NT2/D1 (cell line): ENCODE measurements at regions not wholly inside any gene's neighbourhood (a gene's known extent, or its start where the extent isn't known, plus 50 kb on each side); places are given as distances from the start of the nearest gene placed in this dataset.
"Not testable (repeated sequence)": the region's sequence is repeated elsewhere in the genome, so short reads cannot be mapped to it uniquely, and the experiment has no call there.

Experiments
- DNase-seq: peaks from one replicate; pipeline ENCODE4 v3.0.0-alpha.2; 2011; ENCODE audit warnings: low read depth, low spot score
- H3K27me3 ChIP-seq: 2 replicates; pipeline ENCODE4 v1.6.0; 2011; ENCODE audit warnings: mild to moderate bottlenecking; ENCODE audit not compliant: insufficient read length, insufficient read depth
- H3K36me3 ChIP-seq: 2 replicates; pipeline ENCODE4 v1.6.1; 2011; ENCODE audit warnings: mild to moderate bottlenecking, low read length, mixed read lengths; ENCODE audit not compliant: insufficient read depth, insufficient read length
- H3K4me1 ChIP-seq: 2 replicates; pipeline ENCODE4 v1.5.1; 2011; ENCODE audit not compliant: insufficient read depth, insufficient read length
- H3K4me3 ChIP-seq: 2 replicates; pipeline ENCODE4 v1.5.1; 2011; ENCODE audit warnings: low read depth; ENCODE audit not compliant: insufficient read length
- H3K9ac ChIP-seq: 2 replicates; pipeline ENCODE4 v1.6.0; 2011; ENCODE audit warnings: low read depth; ENCODE audit not compliant: insufficient read length
- H3K9me3 ChIP-seq: 2 replicates; pipeline ENCODE4 v1.5.1; 2011; ENCODE audit warnings: mild to moderate bottlenecking, low read length; ENCODE audit not compliant: insufficient read depth
- SUZ12 ChIP-seq: IDR thresholded peaks from 2 replicates; pipeline ENCODE4 v1.6.1; 2011; ENCODE audit not compliant: insufficient read length, insufficient read depth; ENCODE audit errors: extremely low read depth
- YY1 ChIP-seq: IDR thresholded peaks from 2 replicates; pipeline ENCODE4 v1.6.1; 2011; ENCODE audit not compliant: insufficient read length, insufficient read depth
- ZNF274 ChIP-seq: IDR thresholded peaks from 2 replicates; pipeline ENCODE4 v1.6.1; 2011; ENCODE audit warnings: mild to moderate bottlenecking, low read depth, low read length

- TF ChIP-seq YY1 (no peak), ZNF274 (no peak), SUZ12 (no peak)
- no peaks in the 10 kb centered on the region for H3K36me3 ChIP-seq
These were observed 1531.1 kb downstream of the KHDRBS2 start for GRCh38 chr6:60754879-60755278.

GRCh38 chr6:60750353-60751081 is 1535.5 kb downstream of the KHDRBS2 start:
- not testable (repeated sequence) for H3K36me3 ChIP-seq, H3K4me1 ChIP-seq, H3K4me3 ChIP-seq, H3K9ac ChIP-seq, H3K27me3 ChIP-seq, H3K9me3 ChIP-seq, DNase-seq

More at GRCh38 chr6:60754879-60755278, 1531.1 kb downstream of the KHDRBS2 start:
- Histone ChIP-seq H3K9ac (no peak overlapping the region), H3K4me3 (no peak overlapping the region), H3K4me1 (no peaks in the 10 kb centered on the region), H3K27me3 (no peaks in the 10 kb centered on the region), H3K9me3 (no peaks in the 10 kb centered on the region)
- peak; percentile 1 for DNase-seq

GRCh38 chr6:60747765-60748556 is 1538.1 kb downstream of the KHDRBS2 start:
- not testable (repeated sequence) for H3K4me3 ChIP-seq, H3K27me3 ChIP-seq, H3K36me3 ChIP-seq, H3K9me3 ChIP-seq, DNase-seq, H3K4me1 ChIP-seq, H3K9ac ChIP-seq

- not testable (repeated sequence) for H3K4me3 ChIP-seq, H3K36me3 ChIP-seq, H3K9me3 ChIP-seq, H3K27me3 ChIP-seq, H3K4me1 ChIP-seq, DNase-seq, H3K9ac ChIP-seq
These were observed 1548.1 kb downstream of the KHDRBS2 start for GRCh38 chr6:60737764-60738425.

- H3K4me1 ChIP-seq, H3K9ac ChIP-seq, DNase-seq, H3K36me3 ChIP-seq, H3K27me3 ChIP-seq, H3K9me3 ChIP-seq, H3K4me3 ChIP-seq: not testable (repeated sequence)
These were observed 1548.7 kb downstream of the KHDRBS2 start for GRCh38 chr6:60737315-60737714.

GRCh38 chr6:60723935-60724334 is 1562.1 kb downstream of the KHDRBS2 start:
- not testable (repeated sequence) for H3K4me3 ChIP-seq, H3K9me3 ChIP-seq, H3K27me3 ChIP-seq, H3K9ac ChIP-seq, H3K36me3 ChIP-seq, H3K4me1 ChIP-seq, DNase-seq

GRCh38 chr6:60695232-60695631 is 1590.8 kb downstream of the KHDRBS2 start:
- Histone ChIP-seq H3K4me3 (no peak overlapping the region), H3K9ac (no peak overlapping the region), H3K27me3 (no peaks in the 10 kb centered on the region), H3K4me1 (no peaks in the 10 kb centered on the region), H3K9me3 (no peaks in the 10 kb centered on the region), H3K36me3 (no peaks in the 10 kb centered on the region)
- TF ChIP-seq YY1 (no peak), ZNF274 (no peak), SUZ12 (no peak)
- DNase-seq, result no peak

- Histone ChIP-seq H3K9ac (no peak overlapping the region), H3K36me3 (no peaks in the 10 kb centered on the region), H3K9me3 (no peaks in the 10 kb centered on the region), H3K4me1 (no peaks in the 10 kb centered on the region), H3K4me3 (no peak overlapping the region), H3K27me3 (no peaks in the 10 kb centered on the region)
- TF ChIP-seq YY1, result no peak
- DNase-seq, result no peak
These were observed 1598.9 kb downstream of the KHDRBS2 start for GRCh38 chr6:60687085-60687484.
